A549 (cell line): ENCODE measurements at regions not wholly inside any gene's neighbourhood (a gene's known extent, or its start where the extent isn't known, plus 50 kb on each side); places are given as distances from the start of the nearest gene placed in this dataset.
"Not testable (repeated sequence)": the region's sequence is repeated elsewhere in the genome, so short reads cannot be mapped to it uniquely, and the experiment has no call there.

ENCODE experiments used
- ATAC-seq, 2 experiments: fragments of 200-7000 bp in 1 of 2; fragments of >200 bp in 1 of 2; cut with Nextera tagmentation in 1 of 2; cut with Tn5 transposase in 1 of 2; 3 replicates each; pipeline versions ENCODE4 v1.8.0 to v1.9.1; 2018 to 2020; ENCODE audit warnings: mild to moderate bottlenecking in 1 of 2, moderate library complexity in 1 of 2
- CTCF ChIA-PET: fragments of 300-600 bp; sonication (Branson Sonifier 250); formaldehyde crosslinking; extraction: SDS; loops from one replicate; lab custom pipeline; 2021; ENCODE audit warnings: antibody characterized with exemption, inconsistent platforms; lab: Yijun Ruan, JAX
- POLR2A ChIA-PET: fragments of 350-600 bp; formaldehyde crosslinking; extraction: SDS; loops from one replicate; lab custom pipeline; 2021; ENCODE audit warnings: antibody characterized with exemption, inconsistent platforms; lab: Yijun Ruan, JAX
- DNase-seq, 2 experiments: peaks; one replicate each; pipeline versions ENCODE4 v3.0.0 to v3.0.0-alpha.2; 2011 to 2016; ENCODE audit warnings: low read depth in 1 of 2, low spot score in 1 of 2
- FAIRE-seq: peaks from 2 replicates; lab custom pipeline; 2011; peaks lifted over from hg19 to GRCh38; lab: Jason Lieb, UNC
- H3K27ac ChIP-seq, 2 experiments: fragments of >200 bp; sonication (Bioruptor Twin); formaldehyde crosslinking; 3 replicates each; pipeline ENCODE4 v1.5.1; 2016 to 2017
- H3K4me1 ChIP-seq: fragments of >200 bp; sonication (Bioruptor Twin); formaldehyde crosslinking; 3 replicates; pipeline ENCODE4 v1.6.1; 2016
- H3K4me2 ChIP-seq: fragments of >200 bp; sonication (Bioruptor Twin); formaldehyde crosslinking; 3 replicates; pipeline ENCODE4 v1.6.1; 2016
- H3K4me3 ChIP-seq: fragments of >200 bp; sonication (Bioruptor Twin); formaldehyde crosslinking; 3 replicates; pipeline ENCODE4 v1.5.1; 2016
- H3K9me3 ChIP-seq: fragments of >200 bp; sonication (Bioruptor Twin); formaldehyde crosslinking; 3 replicates; pipeline ENCODE4 v1.6.1; 2016
- BHLHE40 ChIP-seq: IDR thresholded peaks from 2 replicates; pipeline ENCODE4 v1.6.1; 2012; ENCODE audit warnings: low read depth, low read length, inconsistent platforms
- CHD4 ChIP-seq: fragments of 200-600 bp; sonication (generic); IDR thresholded peaks from 2 replicates; pipeline ENCODE4 v1.6.1; 2016; ENCODE audit warnings: antibody characterized with exemption, mild to moderate bottlenecking, borderline replicate concordance
- EHMT2 ChIP-seq: fragments of 200-600 bp; sonication (generic); IDR thresholded peaks from 2 replicates; pipeline ENCODE4 v1.6.1; 2016; ENCODE audit warnings: antibody characterized with exemption, low read depth, mild to moderate bottlenecking, moderate library complexity
- FOSB ChIP-seq: fragments of 250-450 bp; sonication (Bioruptor Pico); IDR thresholded peaks from 2 replicates; pipeline ENCODE4 v1.5.0; 2020; ENCODE audit warnings: mild to moderate bottlenecking, moderate library complexity
- JUNB ChIP-seq: fragments of >200 bp; sonication (Bioruptor Twin); formaldehyde crosslinking; IDR thresholded peaks from 2 replicates; pipeline ENCODE4 v1.6.1; 2016
- KDM1A ChIP-seq: fragments of 200-600 bp; sonication (generic); IDR thresholded peaks from 2 replicates; pipeline ENCODE4 v1.6.1; 2016; ENCODE audit warnings: low read depth, mild to moderate bottlenecking
- NR3C1 ChIP-seq: fragments of >200 bp; sonication (Bioruptor Twin); formaldehyde crosslinking; IDR thresholded peaks from 3 replicates; pipeline ENCODE4 v1.6.1; 2017
- SREBF2 ChIP-seq: fragments of 450-650 bp; IDR thresholded peaks from 2 replicates; pipeline ENCODE4 v1.6.1; 2014; ENCODE audit warnings: mild to moderate bottlenecking, moderate library complexity
- ZSCAN20 ChIP-seq: fragments of 250-450 bp; sonication (Bioruptor Pico); IDR thresholded peaks from 2 replicates; pipeline ENCODE4 v1.8.0; 2022; ENCODE audit warnings: mild to moderate bottlenecking, moderate library complexity
- WGBS: methylation state at CpG from one replicate; pipeline ENCODE4 v1.1.6; 2017; ENCODE audit errors: missing lambda C conversion rate; 5-methylcytosine and 5-hydroxymethylcytosine counted together
- TF ChIP-seq, protein P1 (sequence below): fragments of 450-650 bp; IDR thresholded peaks from 2 replicates; pipeline ENCODE4 v1.6.1; 2014; ENCODE audit warnings: antibody characterized with exemption
- TF ChIP-seq, protein P2 (sequence below): fragments of 150-350 bp; IDR thresholded peaks from 2 replicates; pipeline ENCODE4 v1.6.1; 2014; ENCODE audit warnings: low read depth, mild to moderate bottlenecking, low read length
- TF ChIP-seq, protein P3 (sequence below): IDR thresholded peaks from 2 replicates; pipeline ENCODE4 v1.6.1; 2012; ENCODE audit warnings: low read depth, borderline replicate concordance

DNA sequence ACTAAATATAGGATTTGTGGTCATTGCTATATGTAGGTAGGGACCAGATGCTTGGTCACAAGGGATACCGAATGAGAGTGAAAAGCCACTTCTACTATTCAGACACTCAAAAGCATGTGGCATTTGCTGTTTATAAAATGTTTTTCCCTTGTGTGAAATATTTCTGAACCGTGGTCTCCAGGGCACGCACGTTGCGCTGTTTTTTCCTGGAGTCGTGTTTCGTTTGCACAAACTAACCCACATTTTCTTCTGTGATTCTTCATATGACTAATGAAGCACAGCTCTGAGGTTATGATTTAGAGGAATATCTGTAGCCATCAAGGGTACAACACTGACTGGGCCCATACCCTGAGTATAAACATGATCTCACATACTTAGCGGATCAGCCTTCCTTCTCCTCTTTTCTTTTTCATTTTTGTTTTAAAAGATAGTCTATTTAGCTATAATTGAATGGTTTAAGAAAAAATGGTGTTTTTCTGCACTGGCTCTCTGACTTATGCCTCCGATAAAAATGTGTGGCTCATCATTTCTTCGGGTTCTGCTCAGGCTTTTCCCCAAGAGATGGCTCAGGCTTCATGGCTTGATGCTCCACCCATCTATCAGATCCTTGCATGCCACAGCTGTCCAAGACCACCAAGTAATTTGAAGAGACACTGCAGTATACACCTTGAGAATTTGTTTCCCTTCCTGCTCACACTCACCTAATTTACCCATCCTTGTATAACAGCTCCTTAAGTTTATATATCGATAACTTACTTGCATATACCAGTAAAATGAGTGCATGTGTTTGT, 59.9 kb upstream of the HBS1L start:
- 53% methylated on average over 11 of the region's 11 CpGs for WGBS
- no peak for DNase-seq
- ATAC-seq = no peak
- TF ChIP-seq BHLHE40 = no peak
- TF ChIP-seq ZSCAN20 (CRISPR knock-in tag) = no peak
- TF ChIP-seq, protein P1, sequence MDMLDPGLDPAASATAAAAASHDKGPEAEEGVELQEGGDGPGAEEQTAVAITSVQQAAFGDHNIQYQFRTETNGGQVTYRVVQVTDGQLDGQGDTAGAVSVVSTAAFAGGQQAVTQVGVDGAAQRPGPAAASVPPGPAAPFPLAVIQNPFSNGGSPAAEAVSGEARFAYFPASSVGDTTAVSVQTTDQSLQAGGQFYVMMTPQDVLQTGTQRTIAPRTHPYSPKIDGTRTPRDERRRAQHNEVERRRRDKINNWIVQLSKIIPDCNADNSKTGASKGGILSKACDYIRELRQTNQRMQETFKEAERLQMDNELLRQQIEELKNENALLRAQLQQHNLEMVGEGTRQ = no peak
- ChIA-PET CTCF (no interaction called here), POLR2A (no interaction called here)
- H3K4me2 ChIP-seq = no peak overlapping the region
- no peak overlapping the region for H3K4me3 ChIP-seq
- H3K9me3 ChIP-seq = no peaks in the 10 kb centered on the region
- no peaks in the 10 kb centered on the region for H3K4me1 ChIP-seq
- no peak overlapping the region for H3K27ac ChIP-seq
- FAIRE-seq = no peak

DNA sequence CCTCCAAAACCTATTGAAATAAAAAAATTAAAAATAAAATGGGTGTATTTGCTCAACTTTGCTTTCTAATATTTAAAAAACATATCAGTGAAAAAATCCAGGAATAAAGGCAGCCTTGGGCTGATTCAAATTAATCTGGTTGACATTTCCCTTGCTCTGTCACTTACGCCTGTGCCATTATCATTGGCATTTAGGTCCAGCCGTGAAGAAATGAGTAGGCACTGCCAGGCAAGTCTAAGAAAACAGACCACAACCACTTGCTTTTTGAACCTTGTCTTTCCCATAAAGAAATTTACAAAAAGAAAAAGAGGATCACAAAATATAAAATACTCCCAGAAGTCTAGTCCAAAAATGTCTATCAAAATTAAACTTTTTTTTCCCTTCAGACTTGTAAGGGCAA, 59.2 kb upstream of the HBS1L start:
- DNase-seq = no peak
- Histone ChIP-seq H3K4me3 (no peak overlapping the region), H3K9me3 (no peaks in the 10 kb centered on the region), H3K4me2 (no peak overlapping the region), H3K4me1 (no peaks in the 10 kb centered on the region), H3K27ac (no peak overlapping the region)
- WGBS = 80% methylated on average over 2 of the region's 2 CpGs
- TF ChIP-seq JUNB (no peak), SREBF2 (no peak), CHD4 (no peak), FOSB (CRISPR knock-in tag) (no peak)
- TF ChIP-seq, protein P2, sequence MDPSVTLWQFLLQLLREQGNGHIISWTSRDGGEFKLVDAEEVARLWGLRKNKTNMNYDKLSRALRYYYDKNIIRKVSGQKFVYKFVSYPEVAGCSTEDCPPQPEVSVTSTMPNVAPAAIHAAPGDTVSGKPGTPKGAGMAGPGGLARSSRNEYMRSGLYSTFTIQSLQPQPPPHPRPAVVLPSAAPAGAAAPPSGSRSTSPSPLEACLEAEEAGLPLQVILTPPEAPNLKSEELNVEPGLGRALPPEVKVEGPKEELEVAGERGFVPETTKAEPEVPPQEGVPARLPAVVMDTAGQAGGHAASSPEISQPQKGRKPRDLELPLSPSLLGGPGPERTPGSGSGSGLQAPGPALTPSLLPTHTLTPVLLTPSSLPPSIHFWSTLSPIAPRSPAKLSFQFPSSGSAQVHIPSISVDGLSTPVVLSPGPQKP = no peak
- POLR2A ChIA-PET = no interaction called here
- ATAC-seq = no peak
- FAIRE-seq = no peak
- CTCF ChIA-PET = no interaction called here

DNA sequence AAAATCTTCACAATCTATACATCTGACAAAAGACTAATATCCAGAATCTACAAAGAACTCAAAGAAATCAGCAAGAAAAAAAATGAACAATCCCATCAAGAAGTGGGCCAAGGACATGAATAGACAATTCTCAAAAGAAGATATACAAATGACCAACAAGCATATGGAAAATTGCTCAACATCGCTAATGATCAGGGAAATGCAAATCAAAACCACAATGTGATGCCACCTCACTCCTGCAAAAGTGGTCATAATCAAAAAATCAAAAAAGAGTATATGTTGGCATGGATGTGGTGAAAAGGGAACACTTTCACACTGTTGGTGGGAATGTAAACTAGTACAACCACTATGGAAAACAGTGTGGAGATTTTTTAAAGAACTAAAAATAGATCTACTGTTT, 58.3 kb upstream of the HBS1L start:
- H3K4me2 ChIP-seq, H3K9me3 ChIP-seq, ATAC-seq, H3K27ac ChIP-seq, CTCF ChIA-PET, H3K4me3 ChIP-seq, DNase-seq, POLR2A ChIA-PET, H3K4me1 ChIP-seq, FAIRE-seq: not testable (repeated sequence)
- WGBS = 71% methylated on average over 1 of the region's 1 CpG

DNA sequence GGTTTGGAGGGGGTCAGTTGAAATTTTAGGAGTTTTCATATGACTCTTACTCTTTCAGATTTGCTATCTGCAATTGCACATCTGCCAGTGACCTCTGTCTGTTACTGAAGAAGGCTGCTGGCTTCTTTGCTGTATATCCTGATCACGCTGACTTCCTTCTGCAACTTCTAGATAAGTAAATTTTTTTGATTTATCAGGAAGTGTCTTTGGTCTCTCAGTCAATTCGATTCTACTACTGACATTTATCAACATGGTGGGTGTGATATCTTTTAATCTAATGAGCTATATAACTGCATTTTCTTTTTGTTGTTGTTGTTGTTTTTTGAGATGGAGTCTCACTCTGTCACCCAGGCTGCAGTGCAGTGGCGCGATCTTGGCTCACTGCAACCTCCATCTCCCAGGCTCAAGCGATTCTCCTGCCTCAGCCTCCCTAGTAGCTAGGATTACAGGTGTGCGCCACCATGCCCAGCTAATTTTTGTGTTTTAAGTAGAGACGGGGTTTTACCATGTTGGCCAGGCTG, 55.7 kb upstream of the HBS1L start:
- H3K4me2 ChIP-seq, DNase-seq, FAIRE-seq, ATAC-seq, H3K4me3 ChIP-seq, POLR2A ChIA-PET, CTCF ChIA-PET, H3K4me1 ChIP-seq, H3K9me3 ChIP-seq, H3K27ac ChIP-seq: not testable (repeated sequence)
- 58% methylated on average over 7 of the region's 7 CpGs for WGBS

DNA sequence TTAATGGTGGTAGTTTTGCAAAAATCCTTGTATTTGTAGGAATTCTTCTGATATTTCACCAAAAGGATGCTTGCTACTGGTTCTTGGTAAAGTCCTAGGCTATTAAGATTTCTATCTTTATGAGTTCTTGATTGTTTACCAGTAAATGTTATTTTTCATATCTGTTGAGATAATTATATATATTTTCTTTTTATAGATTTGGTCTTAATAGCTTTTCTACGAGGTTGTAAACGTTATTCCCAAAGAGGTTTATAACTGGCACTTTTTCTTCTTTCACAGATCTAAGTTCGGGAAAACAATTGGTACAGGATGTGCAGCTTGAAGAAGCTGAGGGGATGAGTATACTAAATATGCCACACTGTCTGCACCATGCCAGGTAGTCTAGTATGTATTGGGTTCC, 55.1 kb upstream of the HBS1L start:
- Histone ChIP-seq H3K4me3 (no peak overlapping the region), H3K27ac (no peak overlapping the region)
- TF ChIP-seq KDM1A (no peak), EHMT2 (no peak), NR3C1 (no peak)
- TF ChIP-seq, protein P3, sequence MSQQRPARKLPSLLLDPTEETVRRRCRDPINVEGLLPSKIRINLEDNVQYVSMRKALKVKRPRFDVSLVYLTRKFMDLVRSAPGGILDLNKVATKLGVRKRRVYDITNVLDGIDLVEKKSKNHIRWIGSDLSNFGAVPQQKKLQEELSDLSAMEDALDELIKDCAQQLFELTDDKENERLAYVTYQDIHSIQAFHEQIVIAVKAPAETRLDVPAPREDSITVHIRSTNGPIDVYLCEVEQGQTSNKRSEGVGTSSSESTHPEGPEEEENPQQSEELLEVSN = no peak
- TF ChIP-seq, all 56 proteins: peak for 0
- no peak for ATAC-seq
- ChIA-PET CTCF (no interaction called here), POLR2A (no interaction called here)
- Histone ChIP-seq H3K9me3 (no peaks in the 10 kb centered on the region), H3K4me1 (no peaks in the 10 kb centered on the region), H3K4me2 (no peak overlapping the region)
- 65% methylated on average over 3 of the region's 3 CpGs for WGBS
- FAIRE-seq = no peak
- DNase-seq = no peak
